HG02981 (cell line): ENCODE measurements at regions not wholly inside any gene's neighbourhood (a gene's known extent, or its start where the extent isn't known, plus 50 kb on each side); places are given as distances from the start of the nearest gene placed in this dataset.
"Not testable (repeated sequence)": the region's sequence is repeated elsewhere in the genome, so short reads cannot be mapped to it uniquely, and the experiment has no call there.

Experiments used
- ATAC-seq: cut with Tn5 transposase; IDR thresholded peaks from one replicate; pipeline ENCODE4 v1.9.1; 2021; ENCODE audit warnings: mild to moderate bottlenecking, moderate library complexity; ENCODE audit not compliant: unreplicated experiment

GRCh38 chr6:163862701-163863100 is 448.2 kb downstream of the QKI start:
- ATAC-seq: no peak

- no peak for ATAC-seq
These were observed 447.1 kb downstream of the QKI start for GRCh38 chr6:163861627-163862026.

- ATAC-seq: no peak
These were observed 446.0 kb downstream of the QKI start for GRCh38 chr6:163860287-163861081.

- not testable (repeated sequence) for ATAC-seq
These were observed 444.4 kb downstream of the QKI start for GRCh38 chr6:163858870-163859269.

- ATAC-seq: no peak
These were observed 442.9 kb downstream of the QKI start for GRCh38 chr6:163857421-163857820.

GRCh38 chr6:163850874-163851273 is 436.4 kb downstream of the QKI start:
- ATAC-seq: no peak

- no peak for ATAC-seq
These were observed 430.2 kb downstream of the QKI start for GRCh38 chr6:163844761-163845160.

GRCh38 chr6:163844357-163844756 is 429.8 kb downstream of the QKI start:
- no peak for ATAC-seq

GRCh38 chr6:163843218-163843617 is 428.7 kb downstream of the QKI start:
- ATAC-seq: no peak

- ATAC-seq: peak; percentile 67
These were observed 427.9 kb downstream of the QKI start for GRCh38 chr6:163842467-163842866.

- ATAC-seq: no peak
These were observed 427.2 kb downstream of the QKI start for GRCh38 chr6:163841733-163842132.

- ATAC-seq: no peak
These were observed 426.8 kb downstream of the QKI start for GRCh38 chr6:163841326-163841725.

- ATAC-seq: no peak
These were observed 426.4 kb downstream of the QKI start for GRCh38 chr6:163840880-163841279.

- no peak for ATAC-seq
These were observed 424.8 kb downstream of the QKI start for GRCh38 chr6:163839296-163839695.

GRCh38 chr6:163837691-163838431 is 423.3 kb downstream of the QKI start:
- no peak for ATAC-seq

GRCh38 chr6:163836876-163837690 is 422.6 kb downstream of the QKI start:
- ATAC-seq: no peak

GRCh38 chr6:163835439-163836171 is 421.1 kb downstream of the QKI start:
- ATAC-seq: no peak

GRCh38 chr6:163834226-163834970 is 419.9 kb downstream of the QKI start:
- ATAC-seq: no peak

GRCh38 chr6:163831736-163832135 is 417.2 kb downstream of the QKI start:
- no peak for ATAC-seq

- no peak for ATAC-seq
These were observed 416.1 kb downstream of the QKI start for GRCh38 chr6:163830641-163831040.
